Duodenal mucosa (tissue), 2 donors: ENCODE measurements at regions not wholly inside any gene's neighbourhood (a gene's known extent, or its start where the extent isn't known, plus 50 kb on each side); places are given as distances from the start of the nearest gene placed in this dataset.

Experiments used
- H3K27ac ChIP-seq: one replicate; pipeline ENCODE4 v1.7.0; 2013; ENCODE audit warnings: low read depth, low read length
- H3K27me3 ChIP-seq, 2 donors: one replicate each; pipeline ENCODE4 v1.7.0; 2013; ENCODE audit warnings: low read length in 2 of 2, control low read depth in 1 of 2; ENCODE audit not compliant: insufficient read depth in 2 of 2, control insufficient read depth in 1 of 2
- H3K36me3 ChIP-seq, 2 donors: one replicate each; pipeline ENCODE4 v1.7.0; 2013; ENCODE audit warnings: low read length in 2 of 2, control low read depth in 1 of 2; ENCODE audit not compliant: insufficient read depth in 2 of 2, control insufficient read depth in 1 of 2
- H3K4me1 ChIP-seq, 2 donors: one replicate each; pipeline ENCODE4 v1.7.0; 2013; ENCODE audit warnings: low read length in 2 of 2, control low read depth in 1 of 2; ENCODE audit not compliant: insufficient read depth in 2 of 2, control insufficient read depth in 1 of 2
- H3K4me3 ChIP-seq, 2 donors: one replicate each; pipeline ENCODE4 v1.7.0; 2013; ENCODE audit warnings: low read length in 2 of 2, low read depth in 1 of 2
- H3K9ac ChIP-seq, 2 donors: one replicate each; pipeline ENCODE4 v1.7.0; 2013; ENCODE audit warnings: low read length in 2 of 2, low read depth in 1 of 2
- H3K9me3 ChIP-seq, 2 donors: one replicate each; pipeline ENCODE4 v1.7.0; 2013; ENCODE audit warnings: low read length in 2 of 2, control low read depth in 1 of 2; ENCODE audit not compliant: control insufficient read depth in 1 of 2

- H3K4me1 ChIP-seq: no peaks in the 10 kb centered on the region
- H3K36me3 ChIP-seq: no peaks in the 10 kb centered on the region
- H3K9ac ChIP-seq: no peak overlapping the region
- no peaks in the 10 kb centered on the region for H3K9me3 ChIP-seq
- H3K4me3 ChIP-seq: no peak overlapping the region
- H3K27me3 ChIP-seq: no peaks in the 10 kb centered on the region
- no peak overlapping the region for H3K27ac ChIP-seq
These were observed 49.9 kb upstream of the GAS1 start for GRCh38 chr9:86997156-86997555.

GRCh38 chr9:86997951-86998350 lies 50.6 kb upstream of the GAS1 start:
- Histone ChIP-seq H3K4me3 (no peak overlapping the region), H3K9me3 (no peaks in the 10 kb centered on the region), H3K27me3 (no peaks in the 10 kb centered on the region), H3K36me3 (no peaks in the 10 kb centered on the region), H3K4me1 (no peaks in the 10 kb centered on the region), H3K27ac (no peak overlapping the region), H3K9ac (no peak overlapping the region)

- H3K27me3 ChIP-seq: no peaks in the 10 kb centered on the region
- H3K27ac ChIP-seq: no peak overlapping the region
- H3K4me3 ChIP-seq: no peak overlapping the region
- H3K9ac ChIP-seq: no peak overlapping the region
- H3K9me3 ChIP-seq: no peaks in the 10 kb centered on the region
- no peaks in the 10 kb centered on the region for H3K4me1 ChIP-seq
- no peaks in the 10 kb centered on the region for H3K36me3 ChIP-seq
These were observed 55.2 kb upstream of the GAS1 start for GRCh38 chr9:87002517-87002916.

GRCh38 chr9:87004016-87004415 lies 56.7 kb upstream of the GAS1 start:
- H3K36me3 ChIP-seq: no peaks in the 10 kb centered on the region
- no peaks in the 10 kb centered on the region for H3K4me1 ChIP-seq
- no peaks in the 10 kb centered on the region for H3K27me3 ChIP-seq
- H3K9ac ChIP-seq: no peak overlapping the region
- H3K27ac ChIP-seq: no peak overlapping the region
- H3K4me3 ChIP-seq: no peak overlapping the region
- H3K9me3 ChIP-seq: no peaks in the 10 kb centered on the region

GRCh38 chr9:87006956-87007355 lies 59.6 kb upstream of the GAS1 start:
- H3K27me3 ChIP-seq: no peaks in the 10 kb centered on the region
- no peaks in the 10 kb centered on the region for H3K9me3 ChIP-seq
- no peak overlapping the region for H3K9ac ChIP-seq
- no peak overlapping the region for H3K27ac ChIP-seq
- H3K36me3 ChIP-seq: no peaks in the 10 kb centered on the region
- H3K4me1 ChIP-seq: no peaks in the 10 kb centered on the region
- H3K4me3 ChIP-seq: no peak overlapping the region

GRCh38 chr9:87007711-87008366 lies 60.5 kb upstream of the GAS1 start:
- H3K4me1 ChIP-seq: no peaks in the 10 kb centered on the region
- no peaks in the 10 kb centered on the region for H3K27me3 ChIP-seq
- H3K9me3 ChIP-seq: no peaks in the 10 kb centered on the region
- no peaks in the 10 kb centered on the region for H3K36me3 ChIP-seq
- no peak overlapping the region for H3K4me3 ChIP-seq
- H3K27ac ChIP-seq: no peak overlapping the region
- no peak overlapping the region for H3K9ac ChIP-seq

- Histone ChIP-seq H3K27ac (no peak overlapping the region), H3K27me3 (no peaks in the 10 kb centered on the region), H3K4me3 (no peak overlapping the region), H3K36me3 (no peaks in the 10 kb centered on the region), H3K9ac (no peak overlapping the region), H3K9me3 (no peaks in the 10 kb centered on the region), H3K4me1 (no peaks in the 10 kb centered on the region)
These were observed 61.4 kb upstream of the GAS1 start for GRCh38 chr9:87008667-87009066.

- no peaks in the 10 kb centered on the region for H3K9me3 ChIP-seq
- no peaks in the 10 kb centered on the region for H3K36me3 ChIP-seq
- no peak overlapping the region for H3K4me3 ChIP-seq
- no peak overlapping the region for H3K9ac ChIP-seq
- H3K27ac ChIP-seq: no peak overlapping the region
- no peaks in the 10 kb centered on the region for H3K4me1 ChIP-seq
- no peaks in the 10 kb centered on the region for H3K27me3 ChIP-seq
These were observed 63.3 kb upstream of the GAS1 start for GRCh38 chr9:87010626-87011025.

GRCh38 chr9:87011551-87011950 lies 64.2 kb upstream of the GAS1 start:
- Histone ChIP-seq H3K4me3 (no peak overlapping the region), H3K9ac (no peak overlapping the region), H3K4me1 (no peaks in the 10 kb centered on the region), H3K36me3 (no peaks in the 10 kb centered on the region), H3K27me3 (no peaks in the 10 kb centered on the region), H3K27ac (no peak overlapping the region), H3K9me3 (no peaks in the 10 kb centered on the region)

GRCh38 chr9:87013490-87013889 lies 66.2 kb upstream of the GAS1 start:
- Histone ChIP-seq H3K4me3 (no peak overlapping the region), H3K27ac (no peak overlapping the region), H3K27me3 (no peaks in the 10 kb centered on the region), H3K36me3 (no peaks in the 10 kb centered on the region), H3K9me3 (no peaks in the 10 kb centered on the region), H3K9ac (no peak overlapping the region), H3K4me1 (no peaks in the 10 kb centered on the region)

- no peaks in the 10 kb centered on the region for H3K9me3 ChIP-seq
- no peak overlapping the region for H3K9ac ChIP-seq
- H3K36me3 ChIP-seq: no peaks in the 10 kb centered on the region
- H3K27me3 ChIP-seq: no peaks in the 10 kb centered on the region
- no peaks in the 10 kb centered on the region for H3K4me1 ChIP-seq
- H3K27ac ChIP-seq: no peak overlapping the region
- no peak overlapping the region for H3K4me3 ChIP-seq
These were observed 67.1 kb upstream of the GAS1 start for GRCh38 chr9:87014436-87014835.
